Erythroblast (primary cell): ENCODE measurements at regions not wholly inside any gene's neighbourhood (a gene's known extent, or its start where the extent isn't known, plus 50 kb on each side); places are given as distances from the start of the nearest gene placed in this dataset.
"Not testable (repeated sequence)": the region's sequence is repeated elsewhere in the genome, so short reads cannot be mapped to it uniquely, and the experiment has no call there.

ENCODE experiments used
- DNase-seq, 2 experiments: peaks; one replicate each; lab custom pipeline; 2025; lab: John Stamatoyannopoulos, UW
- GATA1 ChIP-seq: IDR thresholded peaks from 2 replicates; pipeline ENCODE4 v1.6.1; 2011; ENCODE audit warnings: low read depth, mild to moderate bottlenecking, control low read depth, low read length, moderate library complexity
- POLR2A ChIP-seq: IDR thresholded peaks from 2 replicates; pipeline ENCODE4 v1.6.1; 2011; ENCODE audit warnings: mild to moderate bottlenecking, low read length

- DNase-seq, result no peak
- TF ChIP-seq GATA1 (no peak), POLR2A (no peak)
These were observed 281.4 kb upstream of the FRG1 start for GRCh38 chr4:189659287-189659686.

DNA sequence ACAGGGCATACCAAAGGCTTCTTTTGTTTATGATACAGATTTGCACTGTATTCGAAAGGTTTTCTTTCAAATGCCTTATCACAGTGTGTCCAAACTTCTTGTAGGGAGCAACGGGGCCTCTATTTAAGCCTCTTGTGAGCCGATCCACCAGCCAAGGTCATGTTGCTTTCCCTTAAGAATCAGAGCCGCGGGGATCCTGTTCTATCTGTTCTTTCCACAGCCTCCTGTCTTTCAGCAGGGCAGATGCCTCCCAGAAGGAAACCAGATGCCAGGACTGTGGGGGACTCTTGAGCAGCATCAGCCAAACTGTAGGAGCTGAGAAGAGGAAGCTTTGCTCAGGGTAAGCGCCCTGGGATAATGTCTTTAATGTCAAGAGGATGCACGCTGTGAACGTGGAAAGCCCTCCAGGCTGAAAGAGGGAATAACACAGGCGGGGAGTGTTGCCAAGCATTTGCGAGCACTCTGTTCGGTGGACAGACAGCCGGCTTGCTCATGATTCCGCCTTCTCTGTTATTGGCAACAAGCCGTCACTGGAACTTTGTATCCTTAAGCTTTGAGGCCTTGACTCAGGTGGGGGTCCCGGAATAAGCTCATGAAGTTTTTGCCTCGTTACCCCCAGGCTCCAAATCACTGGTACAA is 279.8 kb upstream of the FRG1 start:
- DNase-seq, result no peak
- TF ChIP-seq GATA1, result no peak
- TF ChIP-seq POLR2A, result no peak

- TF ChIP-seq POLR2A, result no peak
- DNase-seq, result no peak
These were observed 275.9 kb upstream of the FRG1 start for GRCh38 chr4:189664693-189665250.

DNA sequence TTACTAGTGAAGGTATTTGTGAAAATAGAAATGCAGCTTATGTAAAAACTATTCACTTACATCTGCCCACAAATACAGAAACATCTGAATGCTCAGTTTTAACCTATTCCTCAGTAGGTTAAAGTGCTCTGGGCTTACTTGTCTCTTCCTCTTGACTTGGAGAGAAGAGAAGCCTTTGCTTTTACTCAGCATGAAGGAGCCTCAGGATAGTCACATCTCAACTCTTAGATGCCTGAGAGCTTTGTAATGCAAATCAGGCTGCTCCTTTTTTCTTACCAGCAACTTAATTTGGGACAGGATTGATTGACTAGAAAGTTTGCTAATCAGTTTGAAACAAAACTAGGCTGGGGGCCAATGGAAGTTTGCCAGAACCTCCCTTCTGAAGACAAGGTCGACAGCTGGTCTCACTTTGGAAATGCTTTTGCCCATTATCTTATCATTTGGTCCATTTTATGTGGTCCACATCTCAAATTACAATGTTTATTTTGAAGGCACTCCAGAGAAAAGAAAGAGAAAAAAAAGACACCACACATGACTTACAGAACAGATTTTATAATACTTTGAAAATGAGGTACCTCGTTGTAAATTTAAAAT is 274.9 kb upstream of the FRG1 start:
- DNase-seq, result not testable (repeated sequence)

DNA sequence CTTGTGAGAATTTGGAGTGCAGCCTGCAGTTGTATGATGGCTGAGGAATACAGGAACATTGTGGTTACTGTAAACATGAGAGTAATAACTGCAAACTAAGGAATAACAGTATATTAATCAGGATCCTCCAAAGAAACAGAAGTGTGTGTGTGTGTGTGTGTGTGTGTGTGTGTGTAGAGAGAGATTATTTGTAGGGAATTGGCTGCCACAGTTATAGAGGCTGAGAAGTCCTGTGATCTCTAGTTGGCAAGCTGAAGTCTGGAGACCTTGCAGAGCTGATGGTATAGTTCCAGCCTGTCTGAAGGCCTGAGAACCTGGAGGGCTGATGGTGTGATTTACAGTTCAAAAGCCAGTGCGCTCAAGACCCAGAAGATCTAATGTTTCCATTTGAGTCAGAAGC is 273.3 kb upstream of the FRG1 start:
- not testable (repeated sequence) for DNase-seq

DNA sequence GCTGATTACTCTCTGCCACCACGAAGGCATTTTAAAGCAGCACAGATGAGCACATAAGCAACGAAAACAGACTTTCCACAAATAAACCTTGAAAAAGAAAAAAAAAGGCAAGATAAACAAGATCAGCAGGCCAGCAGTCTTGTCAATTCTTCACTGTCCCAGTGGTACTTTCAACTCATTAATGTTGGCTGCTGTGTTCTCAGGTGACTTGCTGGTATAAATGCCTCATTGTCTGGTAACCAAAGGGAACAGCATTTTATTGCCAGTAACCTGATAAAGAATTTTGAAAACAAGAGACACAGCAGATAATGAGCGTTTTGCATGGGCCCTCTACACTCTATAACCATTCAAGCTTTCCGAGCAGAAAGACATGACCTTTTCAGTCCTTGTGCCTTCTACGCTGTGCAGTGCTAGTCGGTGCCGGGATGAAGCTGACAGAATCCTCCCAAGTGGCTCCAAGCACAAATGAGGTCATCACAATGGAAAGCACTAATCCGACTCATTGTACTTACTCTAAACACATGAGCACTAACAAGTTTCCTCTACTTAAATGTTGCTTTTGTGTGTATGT is 242.9 kb upstream of the FRG1 start:
- not testable (repeated sequence) for DNase-seq

DNA sequence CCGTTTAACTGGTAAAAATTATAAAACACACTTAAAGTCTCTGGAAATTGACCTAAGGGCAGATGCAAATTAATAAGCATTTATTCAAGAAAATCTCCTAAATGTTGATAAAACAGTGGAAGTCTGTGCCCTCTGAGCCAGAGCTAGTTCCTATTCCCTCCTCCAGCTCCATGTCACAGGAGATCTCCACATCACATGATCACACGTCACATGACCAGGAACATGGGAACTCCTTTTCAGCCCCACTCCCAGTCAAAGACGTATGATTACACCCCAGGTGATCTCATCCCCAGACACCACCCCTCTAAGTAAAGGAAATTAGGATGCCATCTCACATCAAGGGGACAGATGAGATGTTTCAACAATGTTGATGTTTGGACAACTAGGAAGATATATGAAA is 237.7 kb upstream of the FRG1 start:
- DNase-seq, result not testable (repeated sequence)

GRCh38 chr4:189706821-189707220 is 233.9 kb upstream of the FRG1 start:
- DNase-seq, result not testable (repeated sequence)

DNA sequence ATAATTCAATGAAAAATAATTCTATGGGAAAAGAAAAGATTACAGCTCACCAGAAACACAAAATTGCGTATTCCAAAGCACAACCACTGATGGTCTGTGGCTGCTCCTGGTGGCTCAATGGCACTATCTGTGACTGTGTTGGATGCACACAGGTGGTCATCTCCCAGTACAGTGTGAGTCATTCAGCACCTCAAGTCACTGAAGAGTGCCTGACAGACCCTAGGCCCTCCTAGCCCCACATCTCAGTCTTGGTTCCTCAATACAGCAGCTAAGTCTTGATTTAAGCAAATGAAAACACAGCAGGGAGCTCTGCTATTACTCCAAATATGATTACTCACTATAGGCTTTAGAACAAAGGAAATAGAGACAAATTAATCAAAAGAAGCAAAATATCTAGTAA is 233.4 kb upstream of the FRG1 start:
- DNase-seq, result not testable (repeated sequence)

DNA sequence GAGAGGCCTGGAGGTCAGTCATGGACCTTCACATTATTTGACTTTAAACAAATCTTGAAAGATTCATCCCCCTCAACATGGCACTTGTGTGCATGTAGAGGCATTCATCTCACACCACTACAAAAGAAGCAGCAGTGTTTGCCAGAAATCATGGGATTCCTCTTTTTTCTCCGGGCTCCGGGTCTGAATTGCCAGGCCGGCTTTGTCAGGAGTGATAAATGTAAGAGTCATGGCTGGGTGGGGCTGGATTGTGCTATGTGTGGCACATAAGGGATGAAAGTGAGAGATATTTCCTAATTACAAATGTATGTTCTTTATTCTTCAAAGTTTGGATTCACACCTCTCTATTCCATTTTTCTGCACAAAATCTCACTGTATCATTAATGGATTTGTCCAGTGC is 228.7 kb upstream of the FRG1 start:
- not testable (repeated sequence) for DNase-seq

GRCh38 chr4:189721016-189721993 is 219.4 kb upstream of the FRG1 start:
- DNase-seq, result not testable (repeated sequence)

DNA sequence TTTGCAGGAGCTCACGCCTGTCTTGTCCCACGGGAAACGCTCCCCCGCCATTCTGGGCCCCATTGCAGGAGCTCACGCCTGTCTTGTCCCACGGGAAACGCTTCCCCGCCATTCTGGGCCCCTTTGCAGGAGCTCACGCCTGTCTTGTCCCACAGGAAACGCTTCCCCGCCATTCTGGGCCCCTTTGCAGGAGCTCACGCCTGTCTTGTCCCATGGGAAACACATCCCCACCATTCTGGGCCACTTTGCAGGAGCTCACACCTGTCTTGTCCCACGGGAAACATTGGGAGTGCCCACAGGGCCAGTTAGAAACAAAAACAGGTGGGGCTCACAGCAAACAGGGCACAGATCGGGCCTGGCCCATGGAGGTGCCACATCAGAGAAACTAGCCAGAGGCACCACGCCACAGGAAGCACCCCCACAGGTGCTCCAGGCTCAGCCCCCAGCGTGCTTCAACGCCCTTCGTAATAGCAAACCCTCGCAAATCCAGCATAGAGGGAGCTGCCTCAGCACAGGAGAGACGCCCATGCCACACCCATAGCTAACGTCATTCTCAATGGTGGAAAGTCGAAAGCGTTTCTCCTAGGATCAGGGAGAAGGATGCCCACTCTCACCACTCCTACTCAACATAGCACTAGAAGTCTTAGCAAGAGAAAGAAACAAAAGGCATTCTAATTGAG is 218.2 kb upstream of the FRG1 start:
- not testable (repeated sequence) for DNase-seq

GRCh38 chr4:189727982-189728638 is 212.6 kb upstream of the FRG1 start:
- not testable (repeated sequence) for DNase-seq

GRCh38 chr4:189731989-189732388 is 208.7 kb upstream of the FRG1 start:
- not testable (repeated sequence) for DNase-seq

- not testable (repeated sequence) for DNase-seq
These were observed 207.2 kb upstream of the FRG1 start for GRCh38 chr4:189733507-189733906.

- DNase-seq, result not testable (repeated sequence)
These were observed 205.9 kb upstream of the FRG1 start for GRCh38 chr4:189734648-189735267.

DNA sequence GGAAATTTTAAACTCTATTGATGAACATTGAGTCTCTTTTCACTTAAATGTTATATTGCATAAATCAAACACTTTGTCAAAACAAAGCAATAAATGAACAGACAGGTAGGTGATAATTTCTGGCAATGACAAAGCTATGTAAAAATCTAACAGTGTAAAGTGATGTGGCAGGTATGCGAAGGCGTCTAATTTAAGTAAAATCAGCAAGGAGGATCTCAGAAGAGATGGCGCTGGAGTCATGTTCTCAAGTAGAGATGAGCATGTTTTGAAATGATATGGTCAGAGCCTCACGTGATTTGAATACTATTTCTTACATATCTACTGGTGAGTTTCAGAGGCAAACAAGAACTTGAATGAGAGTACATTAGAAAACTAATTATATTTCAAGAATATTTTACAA is 204.0 kb upstream of the FRG1 start:
- not testable (repeated sequence) for DNase-seq

- not testable (repeated sequence) for DNase-seq
These were observed 200.6 kb upstream of the FRG1 start for GRCh38 chr4:189740118-189740517.
